Progenitor cell of endocrine pancreas (in vitro differentiated cells): ENCODE measurements at regions not wholly inside any gene's neighbourhood (a gene's known extent, or its start where the extent isn't known, plus 50 kb on each side); places are given as distances from the start of the nearest gene placed in this dataset.
A peak's percentile ranks its signal among the peaks of the same experiment; 100 is the strongest.
"Not testable (repeated sequence)": the region's sequence is repeated elsewhere in the genome, so short reads cannot be mapped to it uniquely, and the experiment has no call there.

Experiments
- DNase-seq: peaks from one replicate; pipeline ENCODE4 v3.0.0; 2021; ENCODE audit warnings: low spot score; ENCODE audit not compliant: unreplicated experiment
- H3K27ac Mint-ChIP-seq: 2 replicates; pipeline ENCODE4 v1.8.0; 2021; ENCODE audit warnings: mild to moderate bottlenecking, moderate library complexity, mixed read lengths
- H3K27me3 Mint-ChIP-seq: 2 replicates; pipeline ENCODE4 v1.8.0; 2021; ENCODE audit warnings: mixed read lengths
- H3K36me3 Mint-ChIP-seq: 2 replicates; pipeline ENCODE4 v1.8.0; 2022; ENCODE audit warnings: mixed read lengths; ENCODE audit not compliant: insufficient read depth
- H3K4me1 Mint-ChIP-seq: 2 replicates; pipeline ENCODE4 v1.8.0; 2021; ENCODE audit warnings: low read depth, mixed read lengths
- H3K4me3 Mint-ChIP-seq: 2 replicates; pipeline ENCODE4 v1.8.0; 2021; ENCODE audit warnings: low read depth, mild to moderate bottlenecking, moderate library complexity, mixed read lengths
- H3K9me3 Mint-ChIP-seq: 2 replicates; pipeline ENCODE4 v1.8.0; 2021; ENCODE audit warnings: low read depth, mixed read lengths
- TF ChIP-seq, protein P1 (sequence below): fragments of 200-600 bp; sonication (generic); IDR thresholded peaks from one replicate; pipeline ENCODE4 v1.5.0; 2021; ENCODE audit warnings: antibody characterized with exemption, mild to moderate bottlenecking; ENCODE audit not compliant: unreplicated experiment

DNA sequence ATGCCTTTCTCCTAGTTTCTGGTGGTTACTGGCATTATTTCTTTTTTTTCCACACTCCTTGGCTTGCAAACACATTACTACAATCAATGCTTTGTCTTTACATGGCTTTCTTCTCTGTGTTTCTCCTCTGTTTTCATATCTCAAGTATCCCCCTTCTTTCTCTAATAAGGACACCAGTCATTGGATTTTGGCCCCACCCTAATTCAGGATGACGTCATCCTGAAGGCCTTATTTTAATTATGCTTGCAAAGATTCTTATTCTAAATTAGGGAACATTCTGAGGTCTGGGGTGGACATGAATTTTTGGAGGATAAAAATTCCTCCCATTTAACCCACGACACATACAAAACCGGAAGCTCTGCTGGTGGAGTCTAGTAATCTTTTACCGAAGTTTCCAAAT lies 1556.6 kb downstream of the DPP10 start:
- TF ChIP-seq, protein P1, sequence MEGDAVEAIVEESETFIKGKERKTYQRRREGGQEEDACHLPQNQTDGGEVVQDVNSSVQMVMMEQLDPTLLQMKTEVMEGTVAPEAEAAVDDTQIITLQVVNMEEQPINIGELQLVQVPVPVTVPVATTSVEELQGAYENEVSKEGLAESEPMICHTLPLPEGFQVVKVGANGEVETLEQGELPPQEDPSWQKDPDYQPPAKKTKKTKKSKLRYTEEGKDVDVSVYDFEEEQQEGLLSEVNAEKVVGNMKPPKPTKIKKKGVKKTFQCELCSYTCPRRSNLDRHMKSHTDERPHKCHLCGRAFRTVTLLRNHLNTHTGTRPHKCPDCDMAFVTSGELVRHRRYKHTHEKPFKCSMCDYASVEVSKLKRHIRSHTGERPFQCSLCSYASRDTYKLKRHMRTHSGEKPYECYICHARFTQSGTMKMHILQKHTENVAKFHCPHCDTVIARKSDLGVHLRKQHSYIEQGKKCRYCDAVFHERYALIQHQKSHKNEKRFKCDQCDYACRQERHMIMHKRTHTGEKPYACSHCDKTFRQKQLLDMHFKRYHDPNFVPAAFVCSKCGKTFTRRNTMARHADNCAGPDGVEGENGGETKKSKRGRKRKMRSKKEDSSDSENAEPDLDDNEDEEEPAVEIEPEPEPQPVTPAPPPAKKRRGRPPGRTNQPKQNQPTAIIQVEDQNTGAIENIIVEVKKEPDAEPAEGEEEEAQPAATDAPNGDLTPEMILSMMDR = no peak
- no peaks in the 10 kb centered on the region for H3K4me1 Mint-ChIP-seq
- H3K36me3 Mint-ChIP-seq = no peaks in the 10 kb centered on the region
- DNase-seq = no peak
- no peak overlapping the region for H3K27ac Mint-ChIP-seq
- peaks cover 10% of the 10 kb centered on the region for H3K9me3 Mint-ChIP-seq
- no peak overlapping the region for H3K4me3 Mint-ChIP-seq
- no peaks in the 10 kb centered on the region for H3K27me3 Mint-ChIP-seq

DNA sequence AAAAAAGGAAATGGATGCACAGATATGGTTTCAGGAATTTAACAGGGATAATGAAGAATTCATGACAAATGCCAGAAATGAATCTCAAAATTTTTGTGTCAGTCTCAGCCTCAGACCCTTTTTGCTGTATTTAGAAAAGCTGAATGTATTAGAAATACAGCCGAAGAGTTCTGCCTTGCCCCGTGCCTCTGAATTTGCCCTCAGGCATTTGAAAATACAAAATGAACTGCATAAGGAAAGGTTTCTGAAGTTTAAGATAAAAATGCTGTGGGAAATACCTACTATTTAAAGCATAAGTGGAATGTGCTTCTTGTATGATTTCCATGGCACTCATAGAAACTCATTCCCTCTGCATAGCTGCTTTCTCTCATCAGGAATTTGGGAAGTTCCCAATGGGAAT lies 1580.6 kb downstream of the DPP10 start:
- H3K36me3 Mint-ChIP-seq = no peaks in the 10 kb centered on the region
- no peaks in the 10 kb centered on the region for H3K9me3 Mint-ChIP-seq
- TF ChIP-seq, protein P1 = no peak
- no peak overlapping the region for H3K4me3 Mint-ChIP-seq
- peaks cover 6% of the 10 kb centered on the region for H3K4me1 Mint-ChIP-seq
- no peak overlapping the region for H3K27ac Mint-ChIP-seq
- H3K27me3 Mint-ChIP-seq = no peaks in the 10 kb centered on the region
- no peak for DNase-seq

DNA sequence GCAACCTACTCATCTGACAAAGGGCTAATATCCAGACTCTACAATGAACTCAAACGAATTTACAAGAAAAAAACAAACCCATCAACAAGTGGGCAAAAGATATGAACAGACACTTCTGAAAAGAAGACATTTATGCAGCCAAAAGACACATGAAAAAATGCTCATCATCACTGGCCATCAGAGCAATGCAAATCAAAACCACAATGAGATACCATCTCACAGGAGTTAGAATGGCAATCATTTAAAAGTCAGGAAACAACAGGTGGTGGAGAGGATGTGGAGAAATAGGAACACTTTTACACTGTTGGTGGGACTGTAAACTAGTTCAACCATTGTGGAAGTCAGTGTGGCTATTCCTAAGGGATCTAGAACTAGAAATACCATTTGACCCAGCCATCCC lies 1596.3 kb downstream of the DPP10 start:
- not testable (repeated sequence) for H3K9me3 Mint-ChIP-seq, H3K4me3 Mint-ChIP-seq, H3K36me3 Mint-ChIP-seq, H3K27ac Mint-ChIP-seq, H3K4me1 Mint-ChIP-seq, H3K27me3 Mint-ChIP-seq, DNase-seq

DNA sequence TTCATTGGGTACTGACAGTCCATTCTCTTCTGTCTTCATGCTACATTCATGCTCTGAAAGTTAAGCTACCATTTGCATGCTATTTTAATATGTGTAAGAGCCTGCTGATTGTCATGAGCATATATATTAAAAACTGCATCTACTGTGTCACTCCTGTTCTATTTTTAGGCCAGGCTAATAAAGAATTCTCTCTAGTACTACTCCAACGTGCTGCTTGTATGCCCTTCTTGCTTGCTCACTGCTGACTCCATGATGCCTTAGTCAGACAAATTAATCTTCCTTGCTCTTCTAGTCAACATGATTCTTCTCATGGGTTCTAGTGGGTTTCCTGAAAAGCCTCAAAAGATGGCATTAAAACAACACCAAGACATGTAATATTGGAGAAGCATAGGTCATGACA lies 1600.1 kb downstream of the DPP10 start:
- TF ChIP-seq, protein P1 = no peak
- Mint-ChIP-seq H3K4me1 (no peaks in the 10 kb centered on the region), H3K9me3 (peaks cover 10% of the 10 kb centered on the region), H3K27ac (no peak overlapping the region), H3K27me3 (no peaks in the 10 kb centered on the region), H3K4me3 (no peak overlapping the region), H3K36me3 (no peaks in the 10 kb centered on the region)
- no peak for DNase-seq

DNA sequence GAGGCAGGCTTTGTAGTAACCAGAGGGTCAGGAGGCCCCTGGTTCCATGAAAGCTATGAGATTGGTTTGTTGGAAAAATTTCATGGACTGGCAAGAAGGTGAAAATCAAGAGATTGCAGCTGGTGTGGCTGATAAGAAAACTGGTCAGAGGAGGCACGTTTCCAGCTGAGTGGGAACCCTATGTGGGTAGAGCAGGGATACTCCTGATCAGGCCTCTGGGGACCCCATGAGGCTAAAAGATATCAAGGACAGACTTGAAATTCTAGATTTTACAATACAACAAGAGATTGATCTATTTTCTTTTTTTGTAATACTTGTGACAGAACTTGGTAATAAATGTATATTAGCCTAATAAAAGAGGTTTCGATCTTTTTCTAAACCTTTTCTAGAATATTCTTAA lies 1615.1 kb downstream of the DPP10 start:
- Mint-ChIP-seq H3K36me3 (peaks cover 1% of the 10 kb centered on the region), H3K9me3 (peaks cover 6% of the 10 kb centered on the region), H3K4me1 (peaks cover 3% of the 10 kb centered on the region), H3K27ac (peak overlapping the region; percentile 22), H3K4me3 (no peak overlapping the region), H3K27me3 (no peaks in the 10 kb centered on the region)
- DNase-seq = no peak
- TF ChIP-seq, protein P1 = no peak

DNA sequence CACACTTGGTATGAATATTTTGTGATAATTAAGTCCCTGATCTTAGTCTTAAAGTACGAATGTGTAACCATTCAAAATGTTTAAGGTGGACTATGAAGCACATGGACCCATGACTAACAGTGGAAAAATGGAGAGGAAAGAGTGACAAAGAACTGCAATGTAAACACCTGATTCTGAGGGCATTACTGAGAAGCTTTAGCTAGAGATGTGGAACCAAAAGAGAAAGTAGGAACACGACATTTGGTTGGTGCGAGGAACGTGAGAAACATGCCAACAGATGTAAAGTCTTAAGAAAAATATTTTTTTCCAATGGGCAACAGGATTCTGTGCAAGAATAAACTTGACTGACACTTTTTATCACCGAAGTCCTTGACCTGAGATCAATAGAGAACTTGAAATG lies 1618.6 kb downstream of the DPP10 start:
- Mint-ChIP-seq H3K4me3 (no peak overlapping the region), H3K36me3 (no peaks in the 10 kb centered on the region), H3K9me3 (no peaks in the 10 kb centered on the region), H3K27ac (no peak overlapping the region), H3K27me3 (no peaks in the 10 kb centered on the region), H3K4me1 (peaks cover 7% of the 10 kb centered on the region)
- DNase-seq = no peak
- TF ChIP-seq, protein P1 = no peak
